ENCODE measurements at regions not wholly inside any gene's neighbourhood (a gene's known extent, or its start where the extent isn't known, plus 50 kb on each side); places are given as distances from the start of the nearest gene placed in this dataset.

DNA sequence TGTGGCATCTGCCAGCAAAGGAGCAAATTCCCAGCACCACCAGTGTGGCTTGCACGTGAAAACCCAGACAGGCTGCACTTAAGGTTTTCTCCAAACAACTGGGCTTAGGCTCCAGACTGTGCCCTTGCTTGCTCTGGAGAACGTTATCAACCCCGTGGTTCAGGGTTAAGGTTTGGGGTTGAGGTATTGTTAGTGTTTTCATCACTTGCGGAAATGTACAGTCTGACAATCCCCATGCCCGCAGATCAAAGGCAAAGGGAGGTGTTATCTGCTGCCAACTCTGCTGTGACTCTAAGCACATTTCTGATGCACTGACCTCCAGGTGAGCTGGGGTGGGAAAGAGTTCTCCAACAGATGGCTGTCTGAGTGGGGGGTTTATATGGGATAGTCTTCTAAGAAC lies 253.5 kb upstream of the NT5C1B start:
- ATAC-seq (ENCODE audit: poor library complexity), result no peak
- H3K36me3 ChIP-seq (ENCODE audit: insufficient read depth, low read length), result no peaks in the 10 kb centered on the region
- Mint-ChIP-seq H3K36me3 (ENCODE audit: low read depth) (no peaks in the 10 kb centered on the region), H3K27ac (no peak overlapping the region), H3K27me3 (no peaks in the 10 kb centered on the region), H3K4me3 (no peak overlapping the region), H3K4me1 (ENCODE audit: low read depth) (no peaks in the 10 kb centered on the region), H3K9me3 (no peaks in the 10 kb centered on the region)
- no peak overlapping the region for H3K27ac ChIP-seq (ENCODE audit: low read depth in 1 of 2, low read length in 2 of 2)
- ChIA-PET POLR2A (no interaction called here), CTCF (no interaction called here)
- intact Hi-C loops (cut with DNase I, micrococcal nuclease), result no loop called here
- H3K9me3 ChIP-seq (ENCODE audit: control insufficient read depth in 1 of 2, insufficient read depth in 1 of 2, low read length in 2 of 2), result no peaks in the 10 kb centered on the region
- no peak for TF ChIP-seq CTCF (IDR thresholded peaks at IDR 0.05)
- no peak for DNase-seq
- H3K4me3 ChIP-seq (ENCODE audit: low read length), result no peak overlapping the region
- no peaks in the 10 kb centered on the region for H3K27me3 ChIP-seq (ENCODE audit: control insufficient read depth in 1 of 2, insufficient read depth in 2 of 2, low read length in 2 of 2)
- H3K4me1 ChIP-seq (ENCODE audit: insufficient read depth, low read length), result no peaks in the 10 kb centered on the region

GRCh38 chr2:18841248-18842150 lies 252.1 kb upstream of the NT5C1B start:
- H3K4me1 Mint-ChIP-seq (ENCODE audit: low read depth), result no peaks in the 10 kb centered on the region
- H3K4me3 Mint-ChIP-seq, result no peak overlapping the region
- no peak overlapping the region for H3K27ac Mint-ChIP-seq
- Histone ChIP-seq H3K36me3 (ENCODE audit: insufficient read depth, low read length) (no peaks in the 10 kb centered on the region), H3K27ac (ENCODE audit: low read depth in 1 of 2, low read length in 2 of 2) (no peak overlapping the region), H3K27me3 (ENCODE audit: control insufficient read depth in 1 of 2, insufficient read depth in 2 of 2, low read length in 2 of 2) (no peaks in the 10 kb centered on the region), H3K4me1 (ENCODE audit: insufficient read depth, low read length) (no peaks in the 10 kb centered on the region), H3K4me3 (ENCODE audit: low read length) (no peak overlapping the region), H3K9me3 (ENCODE audit: control insufficient read depth in 1 of 2, insufficient read depth in 1 of 2, low read length in 2 of 2) (no peaks in the 10 kb centered on the region)
- ChIA-PET CTCF (interaction anchor here (1.0 kb wide), 1 partner anchor 9 kb away, joined by 3 read pairs; no protein-coding TSS in a partner anchor), POLR2A (no interaction called here)
- ATAC-seq (ENCODE audit: poor library complexity) (no peak), DNase-seq (no peak)
- no peak for TF ChIP-seq CTCF (IDR thresholded peaks at IDR 0.05)
- no peaks in the 10 kb centered on the region for H3K9me3 Mint-ChIP-seq
- no peaks in the 10 kb centered on the region for H3K36me3 Mint-ChIP-seq (ENCODE audit: low read depth)
- intact Hi-C loops (cut with DNase I, micrococcal nuclease), result no loop called here
- H3K27me3 Mint-ChIP-seq, result no peaks in the 10 kb centered on the region

- no peak for TF ChIP-seq CTCF (IDR thresholded peaks at IDR 0.05)
- Histone ChIP-seq H3K36me3 (ENCODE audit: insufficient read depth, low read length) (no peaks in the 10 kb centered on the region), H3K27ac (ENCODE audit: low read depth in 1 of 2, low read length in 2 of 2) (no peak overlapping the region), H3K4me1 (ENCODE audit: insufficient read depth, low read length) (no peaks in the 10 kb centered on the region), H3K4me3 (ENCODE audit: low read length) (no peak overlapping the region), H3K9me3 (ENCODE audit: control insufficient read depth in 1 of 2, insufficient read depth in 1 of 2, low read length in 2 of 2) (no peaks in the 10 kb centered on the region), H3K27me3 (ENCODE audit: control insufficient read depth in 1 of 2, insufficient read depth in 2 of 2, low read length in 2 of 2) (no peaks in the 10 kb centered on the region)
- POLR2A ChIA-PET, result no interaction called here
- intact Hi-C loops (cut with DNase I, micrococcal nuclease), result no loop called here
- no peaks in the 10 kb centered on the region for H3K36me3 Mint-ChIP-seq (ENCODE audit: low read depth)
- ATAC-seq (ENCODE audit: poor library complexity) (no peak), DNase-seq (no peak)
- H3K27ac Mint-ChIP-seq, result no peak overlapping the region
- CTCF ChIA-PET, result no interaction called here
- no peaks in the 10 kb centered on the region for H3K27me3 Mint-ChIP-seq
- H3K4me3 Mint-ChIP-seq, result no peak overlapping the region
- no peaks in the 10 kb centered on the region for H3K9me3 Mint-ChIP-seq
- H3K4me1 Mint-ChIP-seq (ENCODE audit: low read depth), result no peaks in the 10 kb centered on the region
Measured at GRCh38 chr2:18837240-18837639, 247.9 kb upstream of the NT5C1B start.
